NCI-H82 (cell line): ENCODE measurements at regions not wholly inside any gene's neighbourhood (a gene's known extent, or its start where the extent isn't known, plus 50 kb on each side); places are given as distances from the start of the nearest gene placed in this dataset.

Source experiments
- DNase-seq: peaks from one replicate; lab custom pipeline; 2025; lab: John Stamatoyannopoulos, UW

GRCh38 chr4:58935332-58935731, 1825.1 kb upstream of the IGFBP7 start:
- DNase-seq, result no peak

GRCh38 chr4:58936436-58936835, 1826.3 kb upstream of the IGFBP7 start:
- no peak for DNase-seq

GRCh38 chr4:58940167-58940566, 1830.0 kb upstream of the IGFBP7 start:
- no peak for DNase-seq

GRCh38 chr4:58941286-58941685, 1831.1 kb upstream of the IGFBP7 start:
- no peak for DNase-seq

GRCh38 chr4:58953575-58953974, 1843.4 kb upstream of the IGFBP7 start:
- no peak for DNase-seq

- no peak for DNase-seq
Measured at GRCh38 chr4:58957711-58958110, 1847.5 kb upstream of the IGFBP7 start.

GRCh38 chr4:58961283-58961682, 1851.1 kb upstream of the IGFBP7 start:
- no peak for DNase-seq

GRCh38 chr4:58961925-58962324, 1851.7 kb upstream of the IGFBP7 start:
- no peak for DNase-seq

- no peak for DNase-seq
Measured at GRCh38 chr4:58962424-58962823, 1852.2 kb upstream of the IGFBP7 start.

- DNase-seq, result no peak
Measured at GRCh38 chr4:58981828-58982227, 1871.6 kb upstream of the IGFBP7 start.

GRCh38 chr4:58983887-58984286, 1873.7 kb upstream of the IGFBP7 start:
- peak; percentile 25 for DNase-seq

GRCh38 chr4:59002148-59002547, 1892.0 kb upstream of the IGFBP7 start:
- no peak for DNase-seq

- DNase-seq, result no peak
Measured at GRCh38 chr4:59024257-59024656, 1914.1 kb upstream of the IGFBP7 start.

- DNase-seq, result no peak
Measured at GRCh38 chr4:59037812-59038211, 1927.6 kb upstream of the IGFBP7 start.

GRCh38 chr4:59039046-59039445, 1928.9 kb upstream of the IGFBP7 start:
- DNase-seq, result no peak

GRCh38 chr4:59044286-59044900, 1934.2 kb upstream of the IGFBP7 start:
- peak; percentile 84 for DNase-seq

- DNase-seq, result no peak
Measured at GRCh38 chr4:59054086-59054485, 1943.9 kb upstream of the IGFBP7 start.

- DNase-seq, result no peak
Measured at GRCh38 chr4:59057804-59058203, 1947.6 kb upstream of the IGFBP7 start.

- no peak for DNase-seq
Measured at GRCh38 chr4:59058543-59058942, 1948.4 kb upstream of the IGFBP7 start.

- no peak for DNase-seq
Measured at GRCh38 chr4:59060002-59060846, 1950.0 kb upstream of the IGFBP7 start.

- no peak for DNase-seq
Measured at GRCh38 chr4:59060895-59061294, 1950.7 kb upstream of the IGFBP7 start.

- DNase-seq, result no peak
Measured at GRCh38 chr4:59063015-59063720, 1953.0 kb upstream of the IGFBP7 start.
